Limb (tissue), 2 donors: ENCODE measurements at regions not wholly inside any gene's neighbourhood (a gene's known extent, or its start where the extent isn't known, plus 50 kb on each side); places are given as distances from the start of the nearest gene placed in this dataset.

Experiments used
- DNase-seq, 2 donors: peaks; one replicate each; pipeline ENCODE4 v3.0.0-alpha.2; 2016; ENCODE audit errors: extremely low spot score in 2 of 2

- DNase-seq, result no peak
Measured at GRCh38 chr7:85725026-85725425, 538.2 kb upstream of the SEMA3D start.

GRCh38 chr7:85719981-85720953, 533.4 kb upstream of the SEMA3D start:
- DNase-seq, result no peak

GRCh38 chr7:85716353-85716752, 529.5 kb upstream of the SEMA3D start:
- DNase-seq, result no peak

GRCh38 chr7:85714951-85715350, 528.1 kb upstream of the SEMA3D start:
- no peak for DNase-seq

- no peak for DNase-seq
Measured at GRCh38 chr7:85714043-85714578, 527.3 kb upstream of the SEMA3D start.

GRCh38 chr7:85713171-85713570, 526.3 kb upstream of the SEMA3D start:
- DNase-seq, result no peak

GRCh38 chr7:85711894-85712293, 525.0 kb upstream of the SEMA3D start:
- DNase-seq, result no peak

GRCh38 chr7:85710960-85711359, 524.1 kb upstream of the SEMA3D start:
- DNase-seq, result no peak

- no peak for DNase-seq
Measured at GRCh38 chr7:85708221-85708620, 521.4 kb upstream of the SEMA3D start.

GRCh38 chr7:85705076-85705475, 518.2 kb upstream of the SEMA3D start:
- no peak for DNase-seq

- no peak for DNase-seq
Measured at GRCh38 chr7:85703251-85704010, 516.6 kb upstream of the SEMA3D start.

GRCh38 chr7:85702348-85702747, 515.5 kb upstream of the SEMA3D start:
- DNase-seq, result no peak

- DNase-seq, result no peak
Measured at GRCh38 chr7:85699482-85699881, 512.6 kb upstream of the SEMA3D start.

GRCh38 chr7:85695533-85695932, 508.7 kb upstream of the SEMA3D start:
- DNase-seq, result no peak

- no peak for DNase-seq
Measured at GRCh38 chr7:85695041-85695440, 508.2 kb upstream of the SEMA3D start.

GRCh38 chr7:85693326-85693725, 506.5 kb upstream of the SEMA3D start:
- no peak for DNase-seq

GRCh38 chr7:85688712-85689111, 501.9 kb upstream of the SEMA3D start:
- peak in 1 of 2 donors; percentile 37 for DNase-seq

- no peak for DNase-seq
Measured at GRCh38 chr7:85686401-85687181, 499.7 kb upstream of the SEMA3D start.

GRCh38 chr7:85685901-85686300, 499.0 kb upstream of the SEMA3D start:
- no peak for DNase-seq

GRCh38 chr7:85682833-85683620, 496.2 kb upstream of the SEMA3D start:
- no peak for DNase-seq

- DNase-seq, result no peak
Measured at GRCh38 chr7:85681241-85681640, 494.4 kb upstream of the SEMA3D start.
